Gastrocnemius medialis (tissue), 4 donors: ENCODE measurements at regions not wholly inside any gene's neighbourhood (a gene's known extent, or its start where the extent isn't known, plus 50 kb on each side); places are given as distances from the start of the nearest gene placed in this dataset.

Experiments
- ATAC-seq, 2 donors: fragments of 150-250 bp; one replicate each; pipeline ENCODE4 v1.9.1; 2016
- DNase-seq, 2 donors: peaks; one replicate each; pipeline ENCODE4 v3.0.0-alpha.2; 2019
- H3K27ac ChIP-seq, 4 donors: fragments of 200-600 bp; sonication (generic); 1 replicate in 1 of 4; 2 replicates in 3 of 4; pipeline ENCODE4 v1.5.1; 2016 to 2018; ENCODE audit warnings: mild to moderate bottlenecking in 2 of 4, moderate library complexity in 1 of 4
- H3K27me3 ChIP-seq, 3 donors: fragments of 200-600 bp; sonication (generic) in 2 of 3; 1 replicate in 1 of 3; 2 replicates in 2 of 3; pipeline versions ENCODE4 v1.5.1 to v1.6.0; 2016 to 2019; ENCODE audit warnings: mild to moderate bottlenecking in 1 of 3, moderate library complexity in 1 of 3
- H3K36me3 ChIP-seq, 2 donors: fragments of 200-600 bp; sonication (generic) in 1 of 2; one replicate each; pipeline ENCODE4 v1.5.1; 2017 to 2018
- H3K4me1 ChIP-seq, 2 donors: fragments of 200-600 bp; sonication (generic) in 1 of 2; one replicate each; pipeline ENCODE4 v1.5.1; 2016 to 2017; ENCODE audit warnings: mild to moderate bottlenecking in 2 of 2
- H3K4me3 ChIP-seq, 4 donors: fragments of 200-600 bp; sonication (generic) in 3 of 4; 1 replicate in 1 of 4; 2 replicates in 3 of 4; pipeline ENCODE4 v1.5.1; 2016 to 2019; ENCODE audit warnings: mild to moderate bottlenecking in 2 of 4
- H3K9me3 ChIP-seq, 3 donors: fragments of 200-600 bp; sonication (generic) in 2 of 3; 1 replicate in 1 of 3; 2 replicates in 2 of 3; pipeline ENCODE4 v1.5.1; 2016 to 2019
- POLR2A ChIP-seq, 2 donors: fragments of 450-650 bp; IDR thresholded peaks; one replicate each; pipeline ENCODE4 v1.6.1; 2017; ENCODE audit warnings: antibody characterized with exemption in 2 of 2, mild to moderate bottlenecking in 2 of 2, moderate library complexity in 2 of 2
- in situ Hi-C, 4 donors: fragments of 200-750 bp; cut with MboI; loops; one replicate each; pipeline versions ENCODE4 v1.15.0 to v1.8.0; 2017; ENCODE audit warnings: low sequenced_read_pairs in 4 of 4
- intact Hi-C: fragments of 100-400 bp; cut with DNase I; formaldehyde crosslinking; loops from one replicate; pipeline ENCODE4 v1.15.1; 2023; ENCODE audit warnings: low total_unique reads
- TF ChIP-seq, protein P1 (sequence below), 5 experiments: fragments of 450-650 bp in 3 of 5; fragments of 200-600 bp in 2 of 5; sonication (generic) in 2 of 5; IDR thresholded peaks in 4 of 5; conservative IDR thresholded peaks in 1 of 5; 1 replicate in 4 of 5; 2 replicates in 1 of 5; pipeline ENCODE4 v1.5.1; 2016 to 2019; ENCODE audit warnings: antibody characterized with exemption in 5 of 5, mild to moderate bottlenecking in 3 of 5, moderate library complexity in 3 of 5

DNA sequence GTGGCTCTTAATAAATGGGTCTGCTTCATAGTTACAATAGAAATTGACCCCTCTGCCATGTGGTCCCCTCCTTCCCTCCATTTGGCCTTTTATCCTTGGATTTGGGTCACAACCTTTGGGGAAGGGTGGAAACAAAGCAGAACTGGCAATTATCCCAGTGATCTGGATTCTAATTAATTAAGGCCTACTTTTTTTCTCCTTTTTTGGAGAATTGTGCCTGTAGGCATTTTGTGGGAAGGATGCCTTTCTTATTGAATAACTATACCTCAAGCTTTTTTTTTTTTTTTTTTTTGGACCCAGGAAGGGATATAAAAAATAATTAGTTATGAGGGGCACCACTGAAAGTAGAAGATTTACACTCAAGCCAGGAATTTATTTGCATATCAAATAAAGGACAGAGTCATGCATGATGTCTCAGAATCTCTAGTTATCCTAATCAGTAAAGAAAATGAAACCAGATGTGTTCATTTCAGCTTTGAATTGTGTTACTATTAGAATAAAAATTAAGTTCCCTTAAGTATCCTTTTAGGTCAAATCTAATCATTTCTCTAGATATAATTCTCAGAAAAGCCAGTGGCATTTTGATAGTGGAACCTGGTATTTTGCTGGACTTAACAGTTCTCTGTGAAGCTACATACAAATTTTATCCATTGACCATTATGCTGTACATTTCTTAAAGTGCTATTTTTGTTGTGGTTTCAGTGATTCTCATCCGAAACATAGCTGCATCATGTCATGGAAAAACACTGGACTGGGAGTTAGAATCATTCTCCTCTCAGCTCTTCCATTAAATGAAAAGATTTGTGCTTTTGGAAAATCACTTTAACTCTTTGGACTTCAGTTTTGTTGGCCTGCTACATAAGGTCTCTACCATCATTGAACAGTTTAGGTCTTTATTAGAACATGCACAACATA lies 129.3 kb downstream of the KCNRG start:
- in situ Hi-C loops (no loop called here), intact Hi-C loops (no loop called here)
- Histone ChIP-seq H3K36me3 (no peaks in the 10 kb centered on the region), H3K9me3 (no peaks in the 10 kb centered on the region), H3K27ac (no peak overlapping the region), H3K27me3 (no peaks in the 10 kb centered on the region), H3K4me3 (no peak overlapping the region), H3K4me1 (peaks cover 0 to 2% of the 10 kb centered on the region in 2 donors)
- no peak for DNase-seq
- TF ChIP-seq, protein P1, sequence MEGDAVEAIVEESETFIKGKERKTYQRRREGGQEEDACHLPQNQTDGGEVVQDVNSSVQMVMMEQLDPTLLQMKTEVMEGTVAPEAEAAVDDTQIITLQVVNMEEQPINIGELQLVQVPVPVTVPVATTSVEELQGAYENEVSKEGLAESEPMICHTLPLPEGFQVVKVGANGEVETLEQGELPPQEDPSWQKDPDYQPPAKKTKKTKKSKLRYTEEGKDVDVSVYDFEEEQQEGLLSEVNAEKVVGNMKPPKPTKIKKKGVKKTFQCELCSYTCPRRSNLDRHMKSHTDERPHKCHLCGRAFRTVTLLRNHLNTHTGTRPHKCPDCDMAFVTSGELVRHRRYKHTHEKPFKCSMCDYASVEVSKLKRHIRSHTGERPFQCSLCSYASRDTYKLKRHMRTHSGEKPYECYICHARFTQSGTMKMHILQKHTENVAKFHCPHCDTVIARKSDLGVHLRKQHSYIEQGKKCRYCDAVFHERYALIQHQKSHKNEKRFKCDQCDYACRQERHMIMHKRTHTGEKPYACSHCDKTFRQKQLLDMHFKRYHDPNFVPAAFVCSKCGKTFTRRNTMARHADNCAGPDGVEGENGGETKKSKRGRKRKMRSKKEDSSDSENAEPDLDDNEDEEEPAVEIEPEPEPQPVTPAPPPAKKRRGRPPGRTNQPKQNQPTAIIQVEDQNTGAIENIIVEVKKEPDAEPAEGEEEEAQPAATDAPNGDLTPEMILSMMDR (IDR thresholded peaks at IDR 0.05 in 4 of 5, conservative IDR thresholded peaks at IDR 0.05 in 1 of 5) = no peak
- no peak for TF ChIP-seq POLR2A (IDR thresholded peaks at IDR 0.05)
- ATAC-seq = no peak

DNA sequence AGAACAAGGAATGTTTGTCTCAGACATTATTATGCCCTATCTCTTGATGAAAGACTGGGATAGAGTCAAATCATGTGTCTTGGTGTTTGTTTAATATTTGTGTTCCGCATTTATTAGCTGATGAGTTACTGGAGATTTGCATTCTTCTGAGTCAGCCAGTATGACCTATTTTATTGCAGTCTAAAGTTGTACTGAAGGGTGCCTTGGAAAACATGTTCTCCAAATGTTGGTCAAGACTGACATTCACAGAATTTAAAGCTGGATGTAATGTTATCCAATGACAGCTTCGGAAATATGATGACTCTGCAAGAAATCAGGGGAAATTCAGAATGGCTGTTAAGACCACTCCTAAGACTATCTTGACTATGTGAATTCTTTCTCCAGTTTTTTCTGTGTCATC lies 134.0 kb downstream of the KCNRG start:
- Histone ChIP-seq H3K4me3 (no peak overlapping the region), H3K36me3 (no peaks in the 10 kb centered on the region), H3K27me3 (no peaks in the 10 kb centered on the region), H3K4me1 (peaks cover 0 to 8% of the 10 kb centered on the region in 2 donors), H3K27ac (no peak overlapping the region), H3K9me3 (no peaks in the 10 kb centered on the region)
- no peak for TF ChIP-seq POLR2A (IDR thresholded peaks at IDR 0.05)
- TF ChIP-seq, protein P1 (IDR thresholded peaks at IDR 0.05 in 4 of 5, conservative IDR thresholded peaks at IDR 0.05 in 1 of 5) = no peak
- DNase-seq (no peak), ATAC-seq (no peak)
- intact Hi-C loops (no loop called here), in situ Hi-C loops (no loop called here)

DNA sequence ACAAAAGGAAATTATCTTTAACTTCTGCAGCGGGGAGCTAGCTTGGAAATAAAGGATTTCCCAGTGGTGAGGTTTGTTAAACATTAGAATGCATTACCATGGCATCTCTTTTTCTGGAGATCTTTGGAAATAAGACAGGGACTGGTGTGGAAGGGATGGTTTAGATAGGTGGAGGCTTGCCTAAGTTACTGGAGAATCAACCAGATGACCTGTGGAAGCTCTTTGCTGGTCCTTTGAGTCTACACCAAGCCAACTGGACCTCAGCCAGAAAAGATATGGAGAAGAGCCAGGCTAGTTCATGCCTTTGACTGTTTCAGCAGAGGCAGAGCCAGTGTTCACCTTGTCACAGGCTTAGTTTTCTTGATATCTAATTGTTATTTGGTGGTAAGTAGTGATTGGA lies 134.7 kb downstream of the KCNRG start:
- TF ChIP-seq, protein P1 (IDR thresholded peaks at IDR 0.05 in 4 of 5, conservative IDR thresholded peaks at IDR 0.05 in 1 of 5) = no peak
- no peak for TF ChIP-seq POLR2A (IDR thresholded peaks at IDR 0.05)
- in situ Hi-C loops (no loop called here), intact Hi-C loops (no loop called here)
- Histone ChIP-seq H3K4me3 (no peak overlapping the region), H3K9me3 (no peaks in the 10 kb centered on the region), H3K4me1 (peaks cover 0 to 8% of the 10 kb centered on the region in 2 donors), H3K27me3 (no peaks in the 10 kb centered on the region), H3K36me3 (no peaks in the 10 kb centered on the region), H3K27ac (no peak overlapping the region)
- ATAC-seq (no peak), DNase-seq (no peak)

DNA sequence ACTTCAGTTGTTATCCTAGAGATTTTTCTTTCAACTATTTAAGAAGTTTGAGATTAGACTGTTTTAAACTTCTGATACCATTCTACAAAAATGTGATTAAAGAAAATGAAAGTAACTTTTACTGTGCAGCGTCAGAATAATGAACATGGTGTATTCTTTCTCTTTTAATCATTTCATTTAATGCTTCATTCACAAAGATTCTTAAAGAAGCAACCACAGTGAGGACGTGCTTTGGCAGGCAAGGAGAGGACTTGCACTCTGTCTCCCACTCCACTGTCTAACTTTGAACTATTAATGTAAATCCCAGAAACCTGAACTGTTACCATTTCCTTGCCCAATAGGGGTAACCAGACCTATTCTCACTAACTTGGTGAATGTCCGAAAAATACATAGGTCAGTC lies 137.0 kb downstream of the KCNRG start:
- no peak overlapping the region for H3K27ac ChIP-seq

More for the DNA sequence above, 137.0 kb downstream of the KCNRG start:
- ATAC-seq (no peak), DNase-seq (no peak)
- intact Hi-C loops = no loop called here
- Histone ChIP-seq H3K4me3 (peak overlapping the region in 2 of 4 donors; percentile 22 to 46), H3K27me3 (no peaks in the 10 kb centered on the region), H3K9me3 (no peaks in the 10 kb centered on the region), H3K36me3 (no peaks in the 10 kb centered on the region), H3K4me1 (peaks cover 0 to 8% of the 10 kb centered on the region in 2 donors)
- TF ChIP-seq, protein P1 (IDR thresholded peaks at IDR 0.05 in 4 of 5, conservative IDR thresholded peaks at IDR 0.05 in 1 of 5) = no peak
- no peak for TF ChIP-seq POLR2A (IDR thresholded peaks at IDR 0.05)
- in situ Hi-C loops = no loop called here
